ENCODE measurements at regions not wholly inside any gene's neighbourhood (a gene's known extent, or its start where the extent isn't known, plus 50 kb on each side); places are given as distances from the start of the nearest gene placed in this dataset.

- DNase-seq (ENCODE audit: insufficient read length) (no peak), FAIRE-seq (no peak)
- no peak for TF ChIP-seq POLR2AphosphoS5 (IDR thresholded peaks at IDR 0.05; ENCODE audit: low read depth, low read length)
These were observed 109.3 kb upstream of the MYCN start for GRCh38 chr2:15830937-15831549.

GRCh38 chr2:15832030-15832709 is 108.2 kb upstream of the MYCN start:
- FAIRE-seq = no peak

GRCh38 chr2:15832849-15833680 is 107.3 kb upstream of the MYCN start:
- DNase-seq (ENCODE audit: insufficient read length) (no peak), FAIRE-seq (no peak)
- TF ChIP-seq TAF1 (IDR thresholded peaks at IDR 0.05; ENCODE audit: borderline replicate concordance, low read depth, low read length) (no peak), POLR2AphosphoS5 (IDR thresholded peaks at IDR 0.05; ENCODE audit: low read depth, low read length) (no peak), POLR2A (IDR thresholded peaks at IDR 0.05; ENCODE audit: low read depth, low read length) (no peak)

More at GRCh38 chr2:15832030-15832709, 108.2 kb upstream of the MYCN start:
- TF ChIP-seq POLR2A (IDR thresholded peaks at IDR 0.05; ENCODE audit: low read depth, low read length) = no peak
- no peak for TF ChIP-seq TAF1 (IDR thresholded peaks at IDR 0.05; ENCODE audit: borderline replicate concordance, low read depth, low read length)
- no peak for TF ChIP-seq POLR2AphosphoS5 (IDR thresholded peaks at IDR 0.05; ENCODE audit: low read depth, low read length)
- DNase-seq (ENCODE audit: insufficient read length) = no peak

- DNase-seq (ENCODE audit: insufficient read length) = no peak
- FAIRE-seq = no peak
- no peak for TF ChIP-seq TAF1 (IDR thresholded peaks at IDR 0.05; ENCODE audit: borderline replicate concordance, low read depth, low read length)
- TF ChIP-seq POLR2A (IDR thresholded peaks at IDR 0.05; ENCODE audit: low read depth, low read length) = no peak
These were observed 106.6 kb upstream of the MYCN start for GRCh38 chr2:15833731-15834130.

GRCh38 chr2:15834381-15835031 is 105.8 kb upstream of the MYCN start:
- TF ChIP-seq POLR2AphosphoS5 (IDR thresholded peaks at IDR 0.05; ENCODE audit: low read depth, low read length) (no peak), TAF1 (IDR thresholded peaks at IDR 0.05; ENCODE audit: borderline replicate concordance, low read depth, low read length) (no peak)
- FAIRE-seq = no peak
- no peak for DNase-seq (ENCODE audit: insufficient read length)

- no peak for FAIRE-seq
- TF ChIP-seq TAF1 (IDR thresholded peaks at IDR 0.05; ENCODE audit: borderline replicate concordance, low read depth, low read length) = no peak
- TF ChIP-seq POLR2A (IDR thresholded peaks at IDR 0.05; ENCODE audit: low read depth, low read length) = no peak
- no peak for TF ChIP-seq POLR2AphosphoS5 (IDR thresholded peaks at IDR 0.05; ENCODE audit: low read depth, low read length)
- DNase-seq (ENCODE audit: insufficient read length) = no peak
These were observed 104.2 kb upstream of the MYCN start for GRCh38 chr2:15835991-15836688.

- TF ChIP-seq POLR2A (IDR thresholded peaks at IDR 0.05; ENCODE audit: low read depth, low read length) (no peak), POLR2AphosphoS5 (IDR thresholded peaks at IDR 0.05; ENCODE audit: low read depth, low read length) (no peak), TAF1 (IDR thresholded peaks at IDR 0.05; ENCODE audit: borderline replicate concordance, low read depth, low read length) (no peak)
- FAIRE-seq = no peak
These were observed 103.4 kb upstream of the MYCN start for GRCh38 chr2:15836689-15837610.

GRCh38 chr2:15838481-15839090 is 101.8 kb upstream of the MYCN start:
- TF ChIP-seq POLR2AphosphoS5 (IDR thresholded peaks at IDR 0.05; ENCODE audit: low read depth, low read length) (no peak), TAF1 (IDR thresholded peaks at IDR 0.05; ENCODE audit: borderline replicate concordance, low read depth, low read length) (no peak), POLR2A (IDR thresholded peaks at IDR 0.05; ENCODE audit: low read depth, low read length) (no peak)
- FAIRE-seq (no peak), DNase-seq (ENCODE audit: insufficient read length) (no peak)

More at GRCh38 chr2:15836689-15837610, 103.4 kb upstream of the MYCN start:
- DNase-seq (ENCODE audit: insufficient read length) = no peak

GRCh38 chr2:15839426-15840124 is 100.8 kb upstream of the MYCN start:
- no peak for FAIRE-seq
- no peak for DNase-seq (ENCODE audit: insufficient read length)
- TF ChIP-seq POLR2AphosphoS5 (IDR thresholded peaks at IDR 0.05; ENCODE audit: low read depth, low read length) = no peak
- TF ChIP-seq TAF1 (IDR thresholded peaks at IDR 0.05; ENCODE audit: borderline replicate concordance, low read depth, low read length) = no peak
- TF ChIP-seq POLR2A (IDR thresholded peaks at IDR 0.05; ENCODE audit: low read depth, low read length) = no peak

Measured in GM12892 (cell line).